Right lobe of liver (tissue), 4 donors: ENCODE measurements at regions not wholly inside any gene's neighbourhood (a gene's known extent, or its start where the extent isn't known, plus 50 kb on each side); places are given as distances from the start of the nearest gene placed in this dataset.

Source experiments
- CTCF ChIP-seq, 4 donors: fragments of 200-600 bp in 3 of 4; fragments of 450-650 bp in 1 of 4; IDR thresholded peaks; one replicate each; pipeline versions ENCODE4 v1.5.1 to v1.8.0; 2016 to 2022; ENCODE audit warnings: antibody characterized with exemption in 4 of 4, mild to moderate bottlenecking in 2 of 4
- POLR2A ChIP-seq: fragments of 450-650 bp; IDR thresholded peaks from one replicate; pipeline ENCODE4 v1.6.1; 2017; ENCODE audit warnings: antibody characterized with exemption, mild to moderate bottlenecking
- donor health status: DM: no; HTN: no; CAD: no.
- donor health status: DM: no; HTN: no; CAD: no.
- donor health status: DM: no; HTN: yes; CAD: no.

GRCh38 chr4:181659202-181659601 lies 584.0 kb upstream of the TENM3 start:
- no peak for TF ChIP-seq CTCF (IDR thresholded peaks at IDR 0.05)
- no peak for TF ChIP-seq POLR2A
